ENCODE measurements at regions not wholly inside any gene's neighbourhood (a gene's known extent, or its start where the extent isn't known, plus 50 kb on each side); places are given as distances from the start of the nearest gene placed in this dataset.

DNA sequence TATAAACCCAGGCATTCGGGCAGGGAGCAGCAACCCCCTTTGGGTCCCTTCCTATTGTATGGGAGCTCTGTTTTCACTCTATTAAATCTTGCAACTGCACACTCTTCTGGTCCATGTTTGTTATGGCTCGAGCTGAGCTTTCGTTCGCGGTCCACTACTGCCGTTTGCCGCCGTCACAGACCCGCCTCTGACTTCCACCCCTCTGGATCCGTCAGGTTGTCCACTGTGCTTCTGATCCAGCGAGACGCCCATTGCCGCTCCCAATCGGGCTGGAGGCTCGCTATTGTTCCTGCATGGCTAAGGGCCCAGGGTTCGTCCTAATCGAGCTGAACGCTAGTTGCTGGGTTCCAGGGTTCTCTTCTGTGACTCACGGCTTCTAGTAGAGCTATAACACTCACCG lies 111.3 kb downstream of the TMEM170B start:
- TF ChIP-seq, protein P1, sequence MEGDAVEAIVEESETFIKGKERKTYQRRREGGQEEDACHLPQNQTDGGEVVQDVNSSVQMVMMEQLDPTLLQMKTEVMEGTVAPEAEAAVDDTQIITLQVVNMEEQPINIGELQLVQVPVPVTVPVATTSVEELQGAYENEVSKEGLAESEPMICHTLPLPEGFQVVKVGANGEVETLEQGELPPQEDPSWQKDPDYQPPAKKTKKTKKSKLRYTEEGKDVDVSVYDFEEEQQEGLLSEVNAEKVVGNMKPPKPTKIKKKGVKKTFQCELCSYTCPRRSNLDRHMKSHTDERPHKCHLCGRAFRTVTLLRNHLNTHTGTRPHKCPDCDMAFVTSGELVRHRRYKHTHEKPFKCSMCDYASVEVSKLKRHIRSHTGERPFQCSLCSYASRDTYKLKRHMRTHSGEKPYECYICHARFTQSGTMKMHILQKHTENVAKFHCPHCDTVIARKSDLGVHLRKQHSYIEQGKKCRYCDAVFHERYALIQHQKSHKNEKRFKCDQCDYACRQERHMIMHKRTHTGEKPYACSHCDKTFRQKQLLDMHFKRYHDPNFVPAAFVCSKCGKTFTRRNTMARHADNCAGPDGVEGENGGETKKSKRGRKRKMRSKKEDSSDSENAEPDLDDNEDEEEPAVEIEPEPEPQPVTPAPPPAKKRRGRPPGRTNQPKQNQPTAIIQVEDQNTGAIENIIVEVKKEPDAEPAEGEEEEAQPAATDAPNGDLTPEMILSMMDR (conservative IDR thresholded peaks at IDR 0.05; ENCODE audit: low read depth, low read length): no peak
- no peak for TF ChIP-seq EZH2 (IDR thresholded peaks at IDR 0.05; ENCODE audit: low read length, unreplicated experiment)
